CD4-positive, alpha-beta T cell treated with Interleukin-15 for 4 hours (primary cell): ENCODE measurements at regions not wholly inside any gene's neighbourhood (a gene's known extent, or its start where the extent isn't known, plus 50 kb on each side); places are given as distances from the start of the nearest gene placed in this dataset.
"Not testable (repeated sequence)": the region's sequence is repeated elsewhere in the genome, so short reads cannot be mapped to it uniquely, and the experiment has no call there.

Experiments used
- DNase-seq: peaks from one replicate; pipeline ENCODE4 v3.0.0-alpha.2; 2020; ENCODE audit warnings: low spot score

GRCh38 chr10:65794861-65795260 is 1131.0 kb upstream of the LRRTM3 start:
- DNase-seq: not testable (repeated sequence)

GRCh38 chr10:65796472-65796871 is 1129.4 kb upstream of the LRRTM3 start:
- DNase-seq: no peak

GRCh38 chr10:65798133-65798532 is 1127.7 kb upstream of the LRRTM3 start:
- no peak for DNase-seq

- DNase-seq: no peak
Measured at GRCh38 chr10:65802391-65802790, 1123.4 kb upstream of the LRRTM3 start.

GRCh38 chr10:65805511-65805910 is 1120.3 kb upstream of the LRRTM3 start:
- no peak for DNase-seq

GRCh38 chr10:65805993-65806392 is 1119.8 kb upstream of the LRRTM3 start:
- no peak for DNase-seq

DNA sequence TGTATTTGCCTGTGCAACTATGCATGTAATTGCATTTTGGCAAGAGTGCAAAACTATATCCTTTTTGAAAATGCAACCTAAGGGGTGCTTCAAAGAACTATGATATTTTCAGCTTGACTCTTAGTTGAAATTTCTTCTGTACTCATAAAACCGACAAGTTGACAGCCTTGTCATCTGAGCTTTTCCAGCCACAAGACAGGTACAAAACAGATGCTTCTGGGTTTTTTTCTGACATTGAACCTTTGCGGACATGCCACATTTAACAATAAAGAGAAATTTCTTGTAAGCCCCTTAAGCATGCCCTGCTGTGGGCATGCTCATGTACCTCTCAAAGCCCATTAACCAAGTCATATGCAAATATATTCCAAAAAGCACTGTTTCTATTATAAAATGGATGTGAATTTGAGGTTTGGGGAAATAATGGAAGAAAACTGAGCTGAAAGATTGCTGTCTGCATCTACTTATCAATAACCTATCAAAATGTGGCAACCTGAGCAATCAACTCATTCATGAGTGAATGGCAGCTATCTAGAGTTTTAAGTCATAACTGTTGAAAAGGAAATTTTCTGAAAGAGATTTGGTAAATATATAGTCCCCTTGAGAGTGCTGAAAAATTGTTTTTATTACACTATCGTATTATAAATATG is 1117.0 kb upstream of the LRRTM3 start:
- no peak for DNase-seq

GRCh38 chr10:65811931-65812525 is 1113.8 kb upstream of the LRRTM3 start:
- no peak for DNase-seq

DNA sequence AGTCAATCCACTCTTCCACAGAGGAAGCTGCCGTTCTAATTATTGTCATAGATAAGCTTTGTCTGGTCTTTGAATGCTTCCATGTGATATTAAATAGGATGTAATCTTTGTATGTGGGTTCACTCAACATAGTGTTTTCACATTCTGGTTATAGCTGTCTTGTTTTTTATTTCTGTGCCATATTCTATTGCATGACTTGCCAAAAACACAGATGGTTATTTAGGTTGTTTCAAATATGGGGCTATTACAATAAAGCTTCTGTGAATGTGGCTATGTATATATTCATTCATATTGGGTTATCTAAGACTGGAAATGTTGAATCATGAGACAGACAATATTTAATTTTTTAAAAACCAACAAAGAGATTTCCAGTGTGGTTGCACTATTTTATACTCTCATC is 1109.3 kb upstream of the LRRTM3 start:
- DNase-seq: no peak

DNA sequence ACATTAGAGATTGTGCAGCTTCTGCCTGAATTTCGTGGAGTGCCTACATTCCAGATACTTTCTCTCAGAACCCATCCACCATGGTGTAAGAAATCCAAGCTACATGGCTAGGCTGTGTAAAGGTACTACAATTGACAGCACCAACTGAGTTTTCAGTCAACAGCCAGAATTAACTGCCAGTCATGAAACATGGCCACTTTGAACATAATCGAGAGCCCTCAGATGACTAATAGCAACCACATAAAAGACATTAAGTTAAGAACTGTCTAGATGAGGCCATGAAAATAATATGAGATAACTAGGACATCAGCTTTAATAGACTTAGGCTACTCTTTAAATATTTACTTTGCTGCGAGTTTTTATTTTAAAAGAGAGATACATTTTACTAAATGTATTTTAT is 1106.8 kb upstream of the LRRTM3 start:
- no peak for DNase-seq

- DNase-seq: no peak
Measured at GRCh38 chr10:65827359-65827758, 1098.5 kb upstream of the LRRTM3 start.

GRCh38 chr10:65838811-65839210 is 1087.0 kb upstream of the LRRTM3 start:
- no peak for DNase-seq

DNA sequence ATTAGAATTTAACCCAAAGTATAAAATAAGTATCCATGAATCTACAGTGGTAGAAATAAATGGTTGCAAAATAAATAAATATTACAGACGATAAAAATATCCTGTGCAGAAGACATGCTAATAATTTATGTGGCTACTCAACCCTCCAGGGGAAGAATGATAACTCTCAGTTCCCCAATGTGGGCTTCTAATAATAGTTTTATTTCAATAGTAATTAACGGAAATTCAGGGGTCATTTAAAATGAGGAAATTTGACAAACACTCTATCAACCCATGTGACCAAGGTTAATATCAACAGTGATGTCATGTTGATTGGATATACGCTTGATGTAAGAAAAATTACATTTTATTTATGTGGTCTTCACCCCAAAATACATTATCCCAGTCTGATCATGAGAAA is 1082.6 kb upstream of the LRRTM3 start:
- no peak for DNase-seq

- no peak for DNase-seq
Measured at GRCh38 chr10:65845916-65846315, 1079.9 kb upstream of the LRRTM3 start.

DNA sequence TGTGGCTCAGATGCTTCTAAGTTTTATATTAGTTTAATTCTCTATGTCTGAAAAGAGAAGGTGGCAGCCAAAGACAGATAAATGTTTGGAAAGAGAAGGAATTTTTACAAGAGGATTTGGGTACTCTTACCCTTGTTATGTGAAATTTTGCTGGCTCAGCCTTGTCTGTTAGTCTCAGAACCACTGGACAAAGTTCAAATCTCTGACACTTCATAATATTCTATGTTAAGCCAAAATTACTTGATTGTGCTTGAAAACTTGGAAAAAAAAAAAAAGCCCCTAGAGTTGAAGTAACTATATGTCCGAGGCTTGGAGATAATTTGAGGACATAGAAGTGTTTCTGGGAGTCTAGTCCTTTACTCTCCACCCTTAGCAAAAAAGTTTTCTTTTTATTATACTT is 1079.3 kb upstream of the LRRTM3 start:
- no peak for DNase-seq

- no peak for DNase-seq
Measured at GRCh38 chr10:65846949-65847348, 1078.9 kb upstream of the LRRTM3 start.

DNA sequence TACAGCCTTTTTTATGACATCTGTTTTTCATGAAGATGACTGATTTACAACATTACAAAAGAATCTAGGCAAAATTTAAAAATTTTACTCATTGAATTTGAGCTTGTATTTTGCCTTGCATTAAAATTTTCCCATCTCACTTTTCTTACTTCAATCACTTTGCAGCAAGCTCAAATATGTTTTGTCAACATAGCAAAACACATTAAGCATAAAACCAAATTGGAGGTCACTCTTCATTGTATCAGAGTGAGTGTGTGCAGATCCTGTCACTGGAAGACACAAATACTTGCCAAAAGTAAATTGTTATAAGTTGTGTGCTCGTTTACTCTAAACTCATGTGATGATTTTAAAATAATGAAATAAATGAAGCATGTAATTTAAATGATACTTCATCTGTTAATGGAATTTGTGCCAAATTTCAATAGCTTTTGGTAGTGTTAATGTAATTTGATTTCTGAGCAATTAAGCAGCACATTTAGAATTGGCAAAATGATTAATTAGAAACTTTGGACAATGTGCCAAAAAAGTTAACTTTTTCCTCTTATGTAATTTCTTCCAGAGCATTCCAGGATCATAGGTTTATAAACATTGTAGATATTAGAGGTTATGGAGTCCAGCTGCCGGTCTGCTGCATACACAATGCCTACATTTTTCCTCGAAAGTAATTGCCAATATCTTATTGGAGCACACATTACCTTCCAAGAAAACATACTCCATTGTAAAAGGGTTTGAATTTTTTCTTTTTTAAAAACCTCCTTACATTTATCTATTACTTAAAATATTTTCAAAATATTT is 1078.2 kb upstream of the LRRTM3 start:
- DNase-seq: no peak

- DNase-seq: no peak
Measured at GRCh38 chr10:65858841-65859240, 1067.0 kb upstream of the LRRTM3 start.

DNA sequence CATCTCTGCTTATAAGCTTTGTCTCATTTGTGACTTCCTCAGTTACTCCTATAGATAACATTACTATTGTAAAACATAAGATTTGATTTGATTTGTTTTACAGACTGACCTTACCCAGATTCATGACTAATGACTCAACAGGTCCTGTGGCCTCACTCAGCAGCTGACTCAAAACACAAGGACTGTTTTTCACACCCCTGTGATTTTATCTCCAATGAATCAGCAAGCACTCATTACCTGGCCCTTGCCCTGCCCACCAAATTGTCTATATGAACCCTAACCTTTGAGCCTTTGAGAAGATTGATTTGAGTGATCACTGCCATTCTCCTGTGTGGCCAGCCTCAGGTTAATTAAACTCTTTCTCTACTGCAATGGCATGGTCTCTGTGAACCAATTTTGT is 1064.6 kb upstream of the LRRTM3 start:
- no peak for DNase-seq
